ENCODE measurements at regions not wholly inside any gene's neighbourhood (a gene's known extent, or its start where the extent isn't known, plus 50 kb on each side); places are given as distances from the start of the nearest gene placed in this dataset.

DNA sequence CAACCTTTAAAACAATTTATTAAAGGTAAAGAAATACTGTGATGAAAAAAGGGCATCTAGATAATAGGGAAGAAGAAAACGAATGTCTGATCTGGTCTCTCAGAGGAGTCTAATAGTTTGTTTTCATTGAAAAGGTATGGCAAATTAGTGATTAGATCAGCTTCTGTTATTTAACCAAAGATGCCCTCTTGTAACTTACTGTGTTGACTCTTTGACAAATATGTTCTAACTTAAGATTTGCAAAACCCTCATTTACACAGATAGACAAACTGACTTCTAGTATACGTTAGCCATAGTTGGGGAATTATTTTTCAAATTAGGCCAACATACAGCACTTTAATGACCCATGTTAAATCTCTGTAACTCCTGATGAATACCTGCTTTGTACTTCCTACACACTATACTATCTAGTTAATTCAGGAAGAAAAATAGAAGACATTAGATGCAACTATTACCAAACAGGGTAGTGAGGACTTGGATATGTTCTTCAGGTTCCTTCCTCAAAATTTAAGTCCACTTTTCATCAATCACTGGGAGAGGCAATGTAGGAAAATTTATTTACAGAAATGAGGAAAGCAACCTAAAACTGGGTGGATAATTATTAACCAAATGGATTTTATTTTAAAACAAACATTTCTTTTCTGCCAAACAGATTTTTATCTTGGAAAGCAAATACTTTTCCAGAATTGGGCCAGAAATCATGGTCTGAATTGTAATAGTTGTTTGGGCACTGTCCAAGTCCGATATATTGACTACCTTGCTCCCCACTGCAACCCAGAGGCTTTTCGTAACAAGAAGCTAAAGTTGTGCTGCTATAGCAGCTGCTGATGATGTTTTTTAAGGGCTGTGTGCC, 66.4 kb upstream of the PPP2R2B start:
- Histone ChIP-seq H4K20me1 (ENCODE audit: insufficient read depth) (no peaks in the 10 kb centered on the region), H3F3A (replicated peaks; ENCODE audit: insufficient read depth) (no peaks in the 10 kb centered on the region), H3K36me3 (replicated peaks in 1 of 2; ENCODE audit: control insufficient read depth in 1 of 2, insufficient read depth in 2 of 2, low read length in 1 of 2) (no peaks in the 10 kb centered on the region), H3K4me3 (ENCODE audit: low read depth in 2 of 2, low read length in 1 of 2) (no peak overlapping the region), H3K4me2 (no peak overlapping the region), H3K9me3 (no peaks in the 10 kb centered on the region), H3K9ac (no peak overlapping the region), H3K4me1 (ENCODE audit: control insufficient read depth in 1 of 2, insufficient read depth in 2 of 2, low read depth in 1 of 2, low read length in 1 of 2) (peaks cover 0 to 6% of the 10 kb centered on the region in 2 experiments; a peak in 2 of 4 replicates), H3K27me3 (ENCODE audit: insufficient read depth) (no peaks in the 10 kb centered on the region), H2AFZ (ENCODE audit: low read depth) (no peak overlapping the region), H3K9me2 (no peaks in the 10 kb centered on the region), H3K27ac (ENCODE audit: low read depth in 2 of 2, low read length in 1 of 2) (no peak overlapping the region), H3K79me2 (ENCODE audit: insufficient read depth) (no peaks in the 10 kb centered on the region)
- no peak for TF ChIP-seq MXI1 (IDR thresholded peaks at IDR 0.05; ENCODE audit: low read depth, low read length)
- no peak for TF ChIP-seq RAD21 (IDR thresholded peaks at IDR 0.05; ENCODE audit: low read length)
- TF ChIP-seq, protein P1, sequence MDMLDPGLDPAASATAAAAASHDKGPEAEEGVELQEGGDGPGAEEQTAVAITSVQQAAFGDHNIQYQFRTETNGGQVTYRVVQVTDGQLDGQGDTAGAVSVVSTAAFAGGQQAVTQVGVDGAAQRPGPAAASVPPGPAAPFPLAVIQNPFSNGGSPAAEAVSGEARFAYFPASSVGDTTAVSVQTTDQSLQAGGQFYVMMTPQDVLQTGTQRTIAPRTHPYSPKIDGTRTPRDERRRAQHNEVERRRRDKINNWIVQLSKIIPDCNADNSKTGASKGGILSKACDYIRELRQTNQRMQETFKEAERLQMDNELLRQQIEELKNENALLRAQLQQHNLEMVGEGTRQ (IDR thresholded peaks at IDR 0.05; ENCODE audit: borderline replicate concordance, low read depth, low read length) = no peak
- TF ChIP-seq, protein P2, sequence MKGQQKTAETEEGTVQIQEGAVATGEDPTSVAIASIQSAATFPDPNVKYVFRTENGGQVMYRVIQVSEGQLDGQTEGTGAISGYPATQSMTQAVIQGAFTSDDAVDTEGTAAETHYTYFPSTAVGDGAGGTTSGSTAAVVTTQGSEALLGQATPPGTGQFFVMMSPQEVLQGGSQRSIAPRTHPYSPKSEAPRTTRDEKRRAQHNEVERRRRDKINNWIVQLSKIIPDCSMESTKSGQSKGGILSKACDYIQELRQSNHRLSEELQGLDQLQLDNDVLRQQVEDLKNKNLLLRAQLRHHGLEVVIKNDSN (IDR thresholded peaks at IDR 0.05; ENCODE audit: borderline replicate concordance, low read depth) = no peak
- TF ChIP-seq MEF2A (IDR thresholded peaks at IDR 0.05; ENCODE audit: borderline replicate concordance, low read depth) = no peak
- TF ChIP-seq RCOR1 (IDR thresholded peaks at IDR 0.05; ENCODE audit: low read length) = no peak
- TF ChIP-seq TCF12 (IDR thresholded peaks at IDR 0.05) = no peak
- no peak for TF ChIP-seq EZH2phosphoT487 (IDR thresholded peaks at IDR 0.05; ENCODE audit: borderline replicate concordance, low read depth)
- no peak for TF ChIP-seq FOXJ3 (CRISPR knock-in tag; IDR thresholded peaks at IDR 0.05)
- DNase-seq = no peak
- ChIA-PET CTCF (interaction anchor here (1.1 to 3.6 kb wide), 11 partner anchors 9 to 411 kb away, joined by 3 to 39 read pairs (median 6); no protein-coding TSS in a partner anchor), POLR2A (no interaction called here)
- 54% methylated on average over 4 of the region's 4 CpGs for WGBS (ENCODE audit: low lambda C conversion rate)

DNA sequence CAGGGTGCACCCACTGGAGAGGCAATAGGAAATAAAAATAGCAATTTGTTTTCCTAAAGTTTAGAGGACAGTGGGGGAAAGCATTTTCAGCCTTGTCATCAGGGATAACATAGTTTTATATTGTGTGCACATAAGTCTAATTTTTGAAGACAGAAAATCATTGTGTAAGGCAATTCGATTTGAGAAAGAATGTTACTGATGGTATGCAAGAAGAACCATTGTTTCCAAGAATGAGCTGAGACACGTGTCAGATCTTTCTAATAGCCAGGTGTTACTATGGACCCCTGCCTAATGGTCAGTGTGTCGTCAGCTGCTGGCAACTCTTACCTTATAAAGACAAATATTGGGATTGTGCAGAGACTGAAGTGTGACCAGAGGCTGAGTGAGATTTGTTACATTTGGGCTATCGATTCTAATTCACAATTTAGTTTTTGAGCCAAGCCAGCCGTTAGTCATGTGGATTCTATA, 67.1 kb upstream of the PPP2R2B start:
- Histone ChIP-seq H3K27ac (ENCODE audit: low read depth in 2 of 2, low read length in 1 of 2) (no peak overlapping the region), H3K9me3 (no peaks in the 10 kb centered on the region), H3K9me2 (no peaks in the 10 kb centered on the region), H3K27me3 (ENCODE audit: insufficient read depth) (no peaks in the 10 kb centered on the region), H3K4me2 (no peak overlapping the region), H3K9ac (no peak overlapping the region), H3K4me1 (ENCODE audit: control insufficient read depth in 1 of 2, insufficient read depth in 2 of 2, low read depth in 1 of 2, low read length in 1 of 2) (peaks cover 0 to 6% of the 10 kb centered on the region in 2 experiments; a peak in 2 of 4 replicates), H4K20me1 (ENCODE audit: insufficient read depth) (no peaks in the 10 kb centered on the region), H3K4me3 (ENCODE audit: low read depth in 2 of 2, low read length in 1 of 2) (no peak overlapping the region), H3K36me3 (replicated peaks in 1 of 2; ENCODE audit: control insufficient read depth in 1 of 2, insufficient read depth in 2 of 2, low read length in 1 of 2) (no peaks in the 10 kb centered on the region), H3K79me2 (ENCODE audit: insufficient read depth) (no peaks in the 10 kb centered on the region), H2AFZ (ENCODE audit: low read depth) (no peak overlapping the region), H3F3A (replicated peaks; ENCODE audit: insufficient read depth) (no peaks in the 10 kb centered on the region)
- no peak for DNase-seq
- ChIA-PET POLR2A (no interaction called here), CTCF (interaction anchor here (1.1 to 3.6 kb wide), 14 partner anchors 10 to 412 kb away, joined by 3 to 39 read pairs (median 6); no protein-coding TSS in a partner anchor)
- TF ChIP-seq MEF2A (IDR thresholded peaks at IDR 0.05; ENCODE audit: borderline replicate concordance, low read depth) (no peak), RXRA (IDR thresholded peaks at IDR 0.05; ENCODE audit: borderline replicate concordance, low read depth) (no peak), FOXM1 (IDR thresholded peaks at IDR 0.05; ENCODE audit: low read depth) (no peak), EP300 (IDR thresholded peaks at IDR 0.05; ENCODE audit: borderline replicate concordance in 1 of 2, low read depth in 1 of 2, low read length in 1 of 2) (no peak), NRF1 (IDR thresholded peaks at IDR 0.05; ENCODE audit: low read depth, low read length) (no peak), RFX5 (IDR thresholded peaks at IDR 0.05; ENCODE audit: low read length) (no peak), POLR2AphosphoS5 (IDR thresholded peaks at IDR 0.05; ENCODE audit: low read depth, low read length) (no peak), FOXJ3 (CRISPR knock-in tag; IDR thresholded peaks at IDR 0.05) (no peak), SMC3 (IDR thresholded peaks at IDR 0.05; ENCODE audit: low read depth, low read length) (no peak), NFIC (IDR thresholded peaks at IDR 0.05; ENCODE audit: borderline replicate concordance) (no peak)
- TF ChIP-seq, protein P3, sequence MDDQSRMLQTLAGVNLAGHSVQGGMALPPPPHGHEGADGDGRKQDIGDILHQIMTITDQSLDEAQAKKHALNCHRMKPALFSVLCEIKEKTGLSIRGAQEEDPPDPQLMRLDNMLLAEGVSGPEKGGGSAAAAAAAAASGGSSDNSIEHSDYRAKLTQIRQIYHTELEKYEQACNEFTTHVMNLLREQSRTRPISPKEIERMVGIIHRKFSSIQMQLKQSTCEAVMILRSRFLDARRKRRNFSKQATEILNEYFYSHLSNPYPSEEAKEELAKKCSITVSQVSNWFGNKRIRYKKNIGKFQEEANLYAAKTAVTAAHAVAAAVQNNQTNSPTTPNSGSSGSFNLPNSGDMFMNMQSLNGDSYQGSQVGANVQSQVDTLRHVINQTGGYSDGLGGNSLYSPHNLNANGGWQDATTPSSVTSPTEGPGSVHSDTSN (IDR thresholded peaks at IDR 0.05) = no peak
- 49% methylated on average over 5 of the region's 5 CpGs for WGBS (ENCODE audit: low lambda C conversion rate)
